Liver (tissue), 8 donors: ENCODE measurements at regions not wholly inside any gene's neighbourhood (a gene's known extent, or its start where the extent isn't known, plus 50 kb on each side); places are given as distances from the start of the nearest gene placed in this dataset.
"Not testable (repeated sequence)": the region's sequence is repeated elsewhere in the genome, so short reads cannot be mapped to it uniquely, and the experiment has no call there.

Experiments used
- DNase-seq: peaks from one replicate; pipeline ENCODE4 v3.0.0-alpha.2; 2017; ENCODE audit warnings: low spot score
- H3K27ac ChIP-seq, 2 donors: one replicate each; pipeline ENCODE4 v1.7.0; 2013; ENCODE audit warnings: inconsistent platforms in 2 of 2, low read length in 2 of 2, control low read depth in 1 of 2, low read depth in 1 of 2, mild to moderate bottlenecking in 1 of 2
- H3K27me3 ChIP-seq, 4 donors: one replicate each; pipeline versions ENCODE4 v1.6.1 to v1.7.0; 2013; ENCODE audit warnings: low read length in 3 of 4, inconsistent platforms in 1 of 4, mild to moderate bottlenecking in 1 of 4, moderate library complexity in 1 of 4; ENCODE audit not compliant: control insufficient read depth in 4 of 4, insufficient read depth in 4 of 4
- H3K36me3 ChIP-seq, 4 donors: one replicate each; pipeline versions ENCODE4 v1.6.1 to v1.7.0; 2013; ENCODE audit warnings: low read length in 3 of 4, mild to moderate bottlenecking in 3 of 4, low read depth in 1 of 4, moderate library complexity in 1 of 4; ENCODE audit not compliant: control insufficient read depth in 4 of 4, insufficient read depth in 3 of 4
- H3K4me1 ChIP-seq, 4 donors: one replicate each; pipeline versions ENCODE4 v1.6.1 to v1.7.0; 2013; ENCODE audit warnings: low read length in 3 of 4, mild to moderate bottlenecking in 3 of 4, moderate library complexity in 1 of 4; ENCODE audit not compliant: control insufficient read depth in 4 of 4, insufficient read depth in 4 of 4
- H3K4me3 ChIP-seq, 3 donors: one replicate each; pipeline versions ENCODE4 v1.6.1 to v1.7.0; 2013; ENCODE audit warnings: low read length in 3 of 3, control low read depth in 1 of 3, low read depth in 1 of 3, mild to moderate bottlenecking in 1 of 3
- H3K9ac ChIP-seq, 2 donors: one replicate each; pipeline ENCODE4 v1.7.0; 2013; ENCODE audit warnings: low read length in 2 of 2, mild to moderate bottlenecking in 2 of 2, moderate library complexity in 2 of 2, control low read depth in 1 of 2, low read depth in 1 of 2
- H3K9me3 ChIP-seq, 4 donors: one replicate each; pipeline versions ENCODE4 v1.6.1 to v1.7.0; 2013; ENCODE audit warnings: low read length in 3 of 4; ENCODE audit not compliant: control insufficient read depth in 4 of 4
- ATF3 ChIP-seq: IDR thresholded peaks from 2 replicates; pipeline ENCODE4 v1.6.1; 2016; ENCODE audit warnings: antibody characterized with exemption
- CTCF ChIP-seq: fragments of 150-350 bp; IDR thresholded peaks from 2 replicates; pipeline ENCODE4 v1.5.1; 2017; ENCODE audit warnings: improper control_type of control experiment, low read depth, low read length; ENCODE audit not compliant: missing input control
- EGR1 ChIP-seq, 2 donors: IDR thresholded peaks; 2 replicates each; pipeline ENCODE4 v1.6.1; 2016 to 2018; ENCODE audit warnings: antibody characterized with exemption in 2 of 2, low read depth in 2 of 2
- FOXA1 ChIP-seq: IDR thresholded peaks from 2 replicates; pipeline ENCODE4 v1.6.1; 2016; ENCODE audit warnings: antibody characterized with exemption
- FOXA2 ChIP-seq: IDR thresholded peaks from 2 replicates; pipeline ENCODE4 v1.6.1; 2016; ENCODE audit warnings: antibody characterized with exemption
- GABPA ChIP-seq, 2 donors: IDR thresholded peaks in 1 of 2; conservative IDR thresholded peaks in 1 of 2; 2 replicates each; pipeline ENCODE4 v1.6.1; 2016; ENCODE audit warnings: antibody characterized with exemption in 2 of 2, mild to moderate bottlenecking in 1 of 2, moderate library complexity in 1 of 2
- HNF4A ChIP-seq, 2 donors: conservative IDR thresholded peaks; 2 replicates each; pipeline ENCODE4 v1.6.1; 2016; ENCODE audit warnings: antibody characterized with exemption in 2 of 2, mild to moderate bottlenecking in 2 of 2
- HNF4G ChIP-seq: IDR thresholded peaks from 2 replicates; pipeline ENCODE4 v1.6.1; 2016; ENCODE audit warnings: antibody characterized with exemption
- JUND ChIP-seq, 2 donors: IDR thresholded peaks; 2 replicates each; pipeline ENCODE4 v1.6.1; 2016; ENCODE audit warnings: antibody characterized with exemption in 2 of 2
- MAX ChIP-seq: IDR thresholded peaks from 2 replicates; pipeline ENCODE4 v1.6.1; 2016; ENCODE audit warnings: antibody characterized with exemption
- NR2F2 ChIP-seq: IDR thresholded peaks from 2 replicates; pipeline ENCODE4 v1.6.1; 2016; ENCODE audit warnings: antibody characterized with exemption
- RAD21 ChIP-seq, 2 donors: IDR thresholded peaks; 2 replicates each; pipeline ENCODE4 v1.6.1; 2016; ENCODE audit warnings: antibody characterized with exemption in 2 of 2, mild to moderate bottlenecking in 2 of 2
- REST ChIP-seq: IDR thresholded peaks from 2 replicates; pipeline ENCODE4 v1.6.1; 2016; ENCODE audit warnings: antibody characterized with exemption, mild to moderate bottlenecking
- RXRA ChIP-seq, 2 donors: IDR thresholded peaks; 2 replicates each; pipeline ENCODE4 v1.6.1; 2017 to 2018; ENCODE audit warnings: antibody characterized with exemption in 2 of 2, mild to moderate bottlenecking in 1 of 2
- SP1 ChIP-seq: IDR thresholded peaks from 2 replicates; pipeline ENCODE4 v1.6.1; 2018; ENCODE audit warnings: antibody characterized with exemption, mild to moderate bottlenecking
- TAF1 ChIP-seq: conservative IDR thresholded peaks from 2 replicates; pipeline ENCODE4 v1.6.1; 2016; ENCODE audit warnings: antibody characterized with exemption, mild to moderate bottlenecking
- YY1 ChIP-seq: IDR thresholded peaks from 2 replicates; pipeline ENCODE4 v1.6.1; 2016; ENCODE audit warnings: antibody characterized with exemption, mild to moderate bottlenecking
- ZBTB33 ChIP-seq: IDR thresholded peaks from 2 replicates; pipeline ENCODE4 v1.6.1; 2016; ENCODE audit warnings: antibody characterized with exemption
- WGBS: extraction: QIAGEN DNeasy Blood & Tissue Kit; methylation state at CpG from one replicate; pipeline ENCODE4 v1.1.7; 2013; 5-methylcytosine and 5-hydroxymethylcytosine counted together
- donor health status: healthy.
- donor health status: healthy.
- donor health status: healthy.
- donor health status: healthy.
- donor health status: healthy.

GRCh38 chr2:183546560-183547350 is 422.5 kb downstream of the NUP35 start:
- not testable (repeated sequence) for DNase-seq, H3K27me3 ChIP-seq, H3K36me3 ChIP-seq, H3K9ac ChIP-seq, H3K4me1 ChIP-seq, H3K27ac ChIP-seq, H3K4me3 ChIP-seq, H3K9me3 ChIP-seq
- WGBS, result 88% methylated on average over 21 of the region's 21 CpGs

GRCh38 chr2:183552716-183553115 is 428.5 kb downstream of the NUP35 start:
- Histone ChIP-seq H3K4me1 (no peaks in the 10 kb centered on the region), H3K27me3 (no peaks in the 10 kb centered on the region), H3K4me3 (no peak overlapping the region), H3K9me3 (peaks cover 0 to 3% (median 0%) of the 10 kb centered on the region in 4 donors), H3K36me3 (no peaks in the 10 kb centered on the region), H3K9ac (no peak overlapping the region), H3K27ac (no peak overlapping the region)
- DNase-seq, result no peak
- TF ChIP-seq YY1 (no peak), SP1 (no peak), HNF4G (no peak), NR2F2 (no peak), RXRA (IDR thresholded peaks at IDR 0.05) (no peak), FOXA2 (no peak), FOXA1 (no peak), CTCF (no peak), HNF4A (conservative IDR thresholded peaks at IDR 0.05) (no peak), REST (no peak), ATF3 (no peak), JUND (IDR thresholded peaks at IDR 0.05) (no peak), GABPA (IDR thresholded peaks at IDR 0.05 in 1 of 2, conservative IDR thresholded peaks at IDR 0.05 in 1 of 2) (no peak), EGR1 (IDR thresholded peaks at IDR 0.05; ENCODE audit: low read depth in 2 of 2) (no peak), MAX (no peak), ZBTB33 (no peak), TAF1 (no peak), RAD21 (IDR thresholded peaks at IDR 0.05) (no peak)
- WGBS, result 52% methylated on average over 4 of the region's 4 CpGs
